CD1c-positive myeloid dendritic cell (primary cell): ENCODE measurements at regions not wholly inside any gene's neighbourhood (a gene's known extent, or its start where the extent isn't known, plus 50 kb on each side); places are given as distances from the start of the nearest gene placed in this dataset.

Experiments
- DNase-seq: peaks from one replicate; pipeline ENCODE4 v3.0.0-alpha.2; 2016; ENCODE audit errors: extremely low spot score

- no peak for DNase-seq
These were observed 68.9 kb downstream of the NCR2 start for GRCh38 chr6:41404182-41404845.

DNA sequence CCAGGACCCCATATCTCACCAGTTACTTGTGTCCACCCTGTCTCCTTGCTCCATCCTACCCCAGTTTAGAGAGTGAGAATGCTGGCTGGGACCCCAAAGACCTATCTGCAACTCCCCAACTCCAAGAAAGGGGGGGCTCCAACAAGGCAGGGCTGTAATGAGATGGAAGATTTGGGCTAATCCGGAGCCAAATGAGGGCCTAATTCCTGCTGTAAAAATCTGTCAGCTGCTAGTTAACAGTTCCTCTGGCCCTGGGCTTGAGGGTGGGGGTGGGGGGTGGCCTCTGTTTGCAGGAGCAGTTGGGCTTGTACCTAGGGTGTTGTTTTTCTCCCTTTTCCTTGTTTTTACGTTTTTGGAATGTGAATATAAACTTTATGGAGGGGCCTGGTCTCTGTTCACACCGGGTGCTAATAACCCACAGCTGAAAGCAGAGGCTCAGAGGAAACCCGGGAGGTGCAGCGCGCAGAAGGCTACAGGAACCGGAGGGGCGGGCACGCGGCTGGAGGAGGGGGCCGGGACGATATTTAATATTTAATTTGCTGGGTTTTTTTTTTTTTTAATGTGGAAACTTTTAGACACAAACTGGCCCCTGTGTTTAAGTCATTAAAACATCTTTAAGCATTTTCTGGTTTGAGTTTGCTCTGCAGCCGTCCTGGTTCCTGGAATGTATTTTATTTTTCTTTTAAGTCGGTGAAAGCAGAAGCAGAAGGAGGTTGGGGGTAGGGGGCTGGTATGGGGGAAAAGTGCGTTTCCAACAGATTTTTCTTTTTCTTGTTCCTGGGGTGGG lies 70.7 kb downstream of the NCR2 start:
- DNase-seq: no peak

- no peak for DNase-seq
These were observed 71.5 kb downstream of the NCR2 start for GRCh38 chr6:41406728-41407489.

- no peak for DNase-seq
These were observed 73.2 kb downstream of the NCR2 start for GRCh38 chr6:41408576-41408975.

DNA sequence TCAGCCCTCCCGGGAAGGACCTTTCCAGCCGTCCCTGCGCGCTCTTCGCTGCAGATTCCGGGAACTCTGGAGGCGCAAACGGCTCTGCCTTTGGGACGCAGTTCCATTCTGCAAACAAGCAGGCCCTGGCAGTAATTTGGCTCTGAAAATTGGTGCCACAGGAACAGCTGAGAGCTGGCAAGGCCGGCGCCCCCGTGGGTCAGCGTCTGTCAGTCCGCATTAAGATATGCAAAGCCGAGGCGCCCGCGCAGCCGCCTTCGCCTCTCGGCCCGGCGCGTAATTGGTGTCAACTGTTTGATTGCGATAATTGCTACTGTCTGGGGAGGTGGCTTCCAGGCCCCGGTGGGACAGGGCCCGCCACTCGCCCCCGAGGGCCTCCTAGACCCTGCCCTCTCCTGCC lies 73.6 kb downstream of the NCR2 start:
- DNase-seq: no peak

DNA sequence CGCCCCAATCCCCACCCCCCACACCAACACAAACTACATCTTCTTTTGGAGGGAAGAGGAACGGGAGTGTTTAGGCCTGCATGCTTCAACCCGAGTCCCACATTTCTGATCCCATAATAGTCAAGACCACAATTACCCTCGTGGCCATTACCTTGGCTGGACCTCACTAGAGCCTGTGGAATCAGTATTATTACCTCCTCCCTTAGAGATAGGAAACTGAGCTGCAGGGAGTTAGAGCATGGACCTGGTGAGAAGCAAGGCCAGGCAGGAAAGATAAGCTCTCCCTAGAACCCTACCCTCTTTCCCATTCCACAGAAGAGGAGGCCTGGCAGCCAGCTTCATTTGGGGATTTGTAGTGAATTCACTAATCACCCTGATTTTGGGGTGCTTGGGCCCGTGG lies 74.1 kb downstream of the NCR2 start:
- DNase-seq: no peak

- DNase-seq: no peak
These were observed 76.6 kb downstream of the NCR2 start for GRCh38 chr6:41411961-41412360.

GRCh38 chr6:41413250-41413649 lies 77.8 kb downstream of the NCR2 start:
- no peak for DNase-seq

- no peak for DNase-seq
These were observed 81.1 kb downstream of the NCR2 start for GRCh38 chr6:41416501-41416837.

- no peak for DNase-seq
These were observed 83.3 kb downstream of the NCR2 start for GRCh38 chr6:41418741-41419140.

DNA sequence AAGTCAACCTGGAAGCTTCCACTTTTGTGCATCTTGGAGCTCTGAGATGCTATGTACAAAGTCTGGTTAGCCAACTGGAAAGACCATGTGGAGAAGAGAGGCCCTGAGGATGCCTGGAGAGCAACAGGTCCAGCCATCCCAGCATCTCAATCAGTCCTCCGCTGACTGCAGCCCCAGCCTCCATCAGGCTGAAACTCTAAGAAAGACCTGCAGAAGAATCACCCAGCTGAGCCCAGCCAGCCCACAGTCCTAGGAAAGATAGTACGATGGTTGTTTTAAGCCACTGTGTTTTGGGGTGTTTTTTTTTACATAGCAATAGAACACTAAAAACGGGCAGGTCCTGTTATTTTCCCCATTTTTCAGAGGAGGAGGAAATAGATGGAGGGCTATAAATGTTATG lies 84.0 kb downstream of the NCR2 start:
- no peak for DNase-seq

DNA sequence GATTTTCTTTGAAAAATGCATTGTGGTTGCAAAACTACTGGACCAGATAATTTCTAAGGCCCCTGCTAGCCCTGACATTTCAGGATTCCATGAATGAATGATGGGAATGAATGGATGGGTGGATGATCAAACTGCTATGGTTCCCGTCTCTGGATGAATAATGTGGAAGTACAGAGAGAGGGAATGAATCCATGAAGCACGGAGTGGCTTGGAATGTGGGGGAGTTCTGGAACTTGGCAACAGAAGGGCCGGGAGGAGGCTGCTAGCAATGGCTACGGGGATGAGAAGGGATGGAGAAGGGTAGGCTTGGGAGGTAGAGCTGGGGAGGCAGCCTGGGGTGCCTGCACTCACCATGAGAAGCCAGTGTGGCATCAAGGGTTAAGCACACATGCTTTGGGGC lies 84.8 kb downstream of the NCR2 start:
- DNase-seq: no peak

GRCh38 chr6:41422161-41422560 lies 86.8 kb downstream of the NCR2 start:
- no peak for DNase-seq

DNA sequence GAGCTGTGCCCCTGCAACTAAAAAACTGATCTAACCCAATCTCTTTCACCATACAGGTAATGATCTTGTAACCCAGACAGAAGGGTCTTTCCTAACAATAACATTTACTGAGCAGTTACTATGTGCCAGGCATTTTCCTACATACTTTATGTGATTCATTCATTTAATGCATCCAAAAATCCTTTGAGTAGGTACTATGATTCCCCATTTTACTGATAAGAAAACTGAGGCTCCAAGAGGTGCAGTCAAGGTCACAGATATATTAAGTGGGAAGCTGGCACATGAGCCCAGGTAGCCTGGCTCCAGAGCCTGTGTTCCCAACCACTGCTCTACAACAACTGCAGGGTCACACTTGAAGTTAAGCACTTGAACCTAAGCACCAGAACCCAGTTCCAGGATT lies 87.6 kb downstream of the NCR2 start:
- no peak for DNase-seq

DNA sequence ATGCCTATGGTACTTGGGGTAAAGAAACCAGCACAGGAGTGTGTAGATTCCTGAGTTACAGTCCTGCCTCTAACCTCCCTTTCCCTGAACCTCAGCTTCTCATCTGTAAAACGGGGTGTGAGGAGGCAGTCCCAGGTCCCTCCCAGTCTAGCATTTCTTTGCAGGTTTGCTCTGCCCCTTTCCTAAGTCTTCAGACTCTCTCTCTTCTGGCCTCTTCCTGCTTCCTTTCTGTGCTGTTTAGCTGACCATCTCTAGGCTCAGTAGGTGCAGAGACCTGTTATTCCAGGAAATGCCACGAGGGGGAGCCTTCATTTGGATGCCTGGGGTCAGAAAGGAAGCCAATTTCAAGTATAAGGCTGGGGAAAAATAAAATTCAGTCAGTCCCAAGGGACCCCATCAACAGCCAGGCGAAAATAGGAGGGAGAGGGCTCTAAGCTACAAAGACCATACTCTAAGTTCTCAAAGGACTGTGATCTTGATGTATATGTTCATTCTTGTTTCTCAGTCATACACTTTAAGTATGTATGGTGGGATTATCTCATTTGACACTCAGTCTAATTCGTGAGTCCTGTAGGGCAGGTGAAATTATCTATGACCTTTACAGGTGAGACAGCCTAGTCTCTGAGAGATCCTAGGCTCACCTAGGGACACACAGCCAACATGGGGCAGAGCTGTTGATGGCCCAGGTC lies 89.1 kb downstream of the NCR2 start:
- peak; percentile 78 for DNase-seq

- no peak for DNase-seq
These were observed 90.1 kb downstream of the NCR2 start for GRCh38 chr6:41425511-41425910.

GRCh38 chr6:41426438-41426851 lies 91.0 kb downstream of the NCR2 start:
- no peak for DNase-seq

DNA sequence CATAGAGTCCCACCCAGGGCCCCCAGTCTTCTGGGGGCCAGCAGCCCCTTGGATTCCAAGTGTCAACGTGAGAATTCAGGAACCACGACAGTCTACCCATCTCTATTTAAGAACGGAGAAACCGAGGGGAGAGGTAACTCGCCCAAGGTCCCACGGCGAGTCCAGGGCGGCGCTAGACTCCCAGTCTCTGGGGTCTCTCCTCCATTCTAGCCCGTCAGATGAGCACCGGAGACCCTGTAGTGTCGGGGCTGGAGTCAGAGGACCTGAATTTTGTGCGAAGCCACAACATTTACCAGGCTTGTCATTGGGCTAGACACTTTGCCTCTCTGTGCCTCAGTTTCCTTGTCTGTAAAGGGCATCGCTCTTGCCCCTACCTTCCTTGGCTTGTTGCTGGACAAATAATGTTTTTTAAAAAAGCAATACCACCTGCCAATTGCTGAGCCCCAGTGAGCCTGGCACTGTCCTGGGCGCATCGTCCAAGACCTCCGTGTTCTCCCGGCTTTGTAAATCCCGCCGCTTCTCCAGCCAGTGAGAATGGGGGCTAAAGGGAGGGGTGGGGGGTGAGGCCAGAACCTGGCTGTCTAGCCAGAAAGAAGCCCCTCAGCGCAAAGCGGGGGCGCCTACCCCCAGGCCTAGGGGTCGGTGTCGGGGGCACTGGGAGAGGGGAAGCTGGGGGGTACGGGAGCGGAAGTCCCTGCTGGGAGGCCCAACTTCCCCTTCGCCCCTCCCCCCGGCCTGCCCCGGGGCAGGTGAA lies 91.7 kb downstream of the NCR2 start:
- no peak for DNase-seq

- peak; percentile 20 for DNase-seq
These were observed 92.4 kb downstream of the NCR2 start for GRCh38 chr6:41427642-41428335.

DNA sequence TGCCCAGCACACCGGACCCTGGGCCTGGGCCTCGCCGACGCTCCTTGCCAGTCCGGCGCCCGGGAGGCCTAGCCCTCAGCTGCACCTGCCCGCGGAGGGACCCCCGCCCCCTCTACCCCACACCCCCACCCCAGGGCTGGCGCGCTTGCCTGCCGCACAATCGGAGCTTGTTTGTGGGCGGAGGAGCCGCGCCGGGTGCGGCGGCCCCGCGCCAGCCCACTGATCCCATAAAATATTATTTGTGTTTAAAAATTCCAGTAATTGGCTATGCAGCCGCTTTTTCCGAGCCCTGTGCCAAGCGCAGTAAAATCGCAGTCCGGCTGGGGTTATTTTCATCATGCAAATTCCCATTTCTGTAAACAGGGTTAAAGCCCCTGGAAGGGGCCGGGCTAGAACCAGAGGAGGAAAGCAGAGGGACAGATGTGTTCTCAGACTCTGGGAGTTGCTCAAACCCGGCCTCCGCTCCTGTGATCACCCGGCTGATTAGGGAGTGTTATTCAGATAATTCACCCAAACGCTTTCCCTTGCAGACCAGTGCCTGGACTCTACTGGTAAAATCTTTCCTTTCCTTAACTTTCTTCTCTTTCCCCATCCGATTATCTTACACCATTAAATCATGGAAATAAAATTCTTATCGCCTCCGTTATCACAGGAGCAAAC lies 93.1 kb downstream of the NCR2 start:
- no peak for DNase-seq
